GM06990 (cell line): ENCODE measurements at regions not wholly inside any gene's neighbourhood (a gene's known extent, or its start where the extent isn't known, plus 50 kb on each side); places are given as distances from the start of the nearest gene placed in this dataset.

Experiments used
- DNase-seq: peaks from one replicate; pipeline ENCODE4 v3.0.0-alpha.2; 2011; ENCODE audit not compliant: insufficient read length; ENCODE audit errors: extremely low read depth
- H3K27me3 ChIP-seq: replicated peaks from 2 replicates; pipeline ENCODE4 v1.6.0; 2011; ENCODE audit warnings: low read length; ENCODE audit not compliant: control insufficient read depth, insufficient read depth
- H3K36me3 ChIP-seq: 2 replicates; pipeline ENCODE4 v1.5.1; 2011; ENCODE audit warnings: low read length; ENCODE audit not compliant: control insufficient read depth, insufficient read depth
- H3K4me3 ChIP-seq: replicated peaks from 2 replicates; pipeline ENCODE4 v1.5.1; 2011; ENCODE audit warnings: low read depth, mild to moderate bottlenecking, control low read depth, low read length
- TF ChIP-seq, protein P1 (sequence below): IDR thresholded peaks from 2 replicates; pipeline ENCODE4 v1.5.1; 2011; ENCODE audit warnings: low read length, control low read depth, mild to moderate bottlenecking, inconsistent platforms; ENCODE audit not compliant: insufficient read depth, poor library complexity, severe bottlenecking

DNA sequence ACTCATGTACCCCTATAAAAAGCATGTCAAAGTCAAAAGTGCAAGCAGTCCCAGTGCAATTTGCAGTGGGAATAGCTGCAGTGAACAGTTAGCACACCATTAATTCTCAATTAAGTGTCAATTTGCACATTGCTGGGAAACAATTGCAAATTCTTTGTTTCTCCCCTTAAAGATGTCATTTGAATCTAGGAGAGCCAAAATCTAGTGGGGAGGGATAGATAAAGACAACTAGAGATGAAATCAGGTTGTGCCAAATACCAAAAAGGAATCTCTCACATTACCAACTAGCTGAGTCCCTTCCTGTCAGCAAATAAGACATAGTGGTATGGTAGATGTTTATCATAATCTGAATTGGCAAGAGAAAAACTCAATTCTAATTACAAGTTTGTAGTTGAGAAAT is 330.7 kb downstream of the NUF2 start:
- no peak for DNase-seq
- Histone ChIP-seq H3K36me3 (no peaks in the 10 kb centered on the region), H3K4me3 (no peak overlapping the region), H3K27me3 (no peaks in the 10 kb centered on the region)
- TF ChIP-seq, protein P1, sequence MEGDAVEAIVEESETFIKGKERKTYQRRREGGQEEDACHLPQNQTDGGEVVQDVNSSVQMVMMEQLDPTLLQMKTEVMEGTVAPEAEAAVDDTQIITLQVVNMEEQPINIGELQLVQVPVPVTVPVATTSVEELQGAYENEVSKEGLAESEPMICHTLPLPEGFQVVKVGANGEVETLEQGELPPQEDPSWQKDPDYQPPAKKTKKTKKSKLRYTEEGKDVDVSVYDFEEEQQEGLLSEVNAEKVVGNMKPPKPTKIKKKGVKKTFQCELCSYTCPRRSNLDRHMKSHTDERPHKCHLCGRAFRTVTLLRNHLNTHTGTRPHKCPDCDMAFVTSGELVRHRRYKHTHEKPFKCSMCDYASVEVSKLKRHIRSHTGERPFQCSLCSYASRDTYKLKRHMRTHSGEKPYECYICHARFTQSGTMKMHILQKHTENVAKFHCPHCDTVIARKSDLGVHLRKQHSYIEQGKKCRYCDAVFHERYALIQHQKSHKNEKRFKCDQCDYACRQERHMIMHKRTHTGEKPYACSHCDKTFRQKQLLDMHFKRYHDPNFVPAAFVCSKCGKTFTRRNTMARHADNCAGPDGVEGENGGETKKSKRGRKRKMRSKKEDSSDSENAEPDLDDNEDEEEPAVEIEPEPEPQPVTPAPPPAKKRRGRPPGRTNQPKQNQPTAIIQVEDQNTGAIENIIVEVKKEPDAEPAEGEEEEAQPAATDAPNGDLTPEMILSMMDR, result no peak

DNA sequence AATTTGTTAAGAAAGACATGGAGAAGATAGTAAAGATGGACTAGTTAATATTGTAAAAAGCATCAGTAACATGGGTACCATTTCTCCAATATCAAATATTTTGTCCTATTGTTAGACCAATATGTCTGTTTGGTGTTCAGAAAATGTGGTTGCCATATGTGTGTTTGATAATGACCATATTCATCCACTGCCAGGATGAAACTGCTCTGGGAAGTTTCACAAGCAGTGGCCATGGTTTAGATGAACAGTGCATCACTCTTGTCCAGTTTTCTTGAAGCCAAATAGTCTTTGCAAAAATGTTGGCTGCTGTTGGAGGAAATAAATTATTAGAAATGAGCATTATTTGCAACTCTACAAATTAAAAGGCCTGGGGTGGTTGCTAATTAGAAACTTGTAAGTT is 333.8 kb downstream of the NUF2 start:
- Histone ChIP-seq H3K36me3 (no peaks in the 10 kb centered on the region), H3K27me3 (no peaks in the 10 kb centered on the region), H3K4me3 (no peak overlapping the region)
- no peak for DNase-seq
- TF ChIP-seq, protein P1, result no peak

DNA sequence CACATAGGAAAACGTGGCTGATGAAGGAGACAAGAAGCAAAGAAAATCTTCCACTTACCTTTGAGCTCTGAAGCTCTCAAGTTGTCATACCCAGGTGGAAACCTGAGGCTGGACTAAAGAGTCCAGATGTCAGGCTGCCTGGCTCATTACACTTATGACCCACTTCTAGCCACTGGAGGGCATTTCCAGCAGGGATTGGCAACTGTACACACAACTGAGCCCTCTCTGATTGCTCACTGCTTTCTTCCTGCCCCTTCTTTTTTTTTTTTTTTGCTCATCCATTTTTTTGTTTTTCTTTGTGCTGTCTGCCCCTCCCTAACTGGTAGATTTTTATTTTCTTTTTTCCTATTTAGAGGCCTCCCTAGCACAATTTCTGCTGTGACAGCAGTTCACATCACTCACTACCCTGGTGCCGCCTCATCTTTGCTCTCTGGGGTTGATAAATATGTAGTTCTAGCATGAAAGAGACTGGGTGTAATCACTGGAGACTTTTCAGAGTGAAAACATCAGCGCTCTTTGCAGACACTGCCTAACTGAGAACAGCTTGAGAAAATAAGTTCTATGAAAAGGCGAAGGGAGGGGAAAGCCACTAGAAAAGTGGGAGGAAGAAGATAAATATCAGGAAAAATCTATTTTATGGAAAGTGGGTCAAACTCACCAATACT is 334.5 kb downstream of the NUF2 start:
- Histone ChIP-seq H3K36me3 (no peaks in the 10 kb centered on the region), H3K27me3 (no peaks in the 10 kb centered on the region), H3K4me3 (no peak overlapping the region)
- DNase-seq, result no peak
- TF ChIP-seq, protein P1, result no peak

DNA sequence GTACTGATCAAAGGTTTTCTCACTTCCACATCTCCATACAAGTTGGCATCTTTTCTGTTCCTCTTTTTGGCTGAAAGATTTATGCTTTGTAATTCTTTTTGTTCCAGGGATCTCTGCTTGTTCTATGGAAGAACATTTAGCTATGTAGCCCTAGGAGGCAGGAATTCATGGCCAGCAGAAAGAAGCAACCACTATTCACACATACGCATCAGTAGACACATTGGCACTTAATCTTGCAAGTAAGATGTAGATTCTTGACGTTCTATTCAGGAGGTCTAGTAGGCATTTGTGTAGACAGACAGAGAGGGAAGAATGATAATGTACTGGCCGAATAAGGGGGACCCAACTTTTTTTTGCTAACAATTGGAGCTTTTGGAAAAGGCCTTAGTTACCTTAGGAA is 336.0 kb downstream of the NUF2 start:
- DNase-seq, result no peak
- Histone ChIP-seq H3K27me3 (no peaks in the 10 kb centered on the region), H3K4me3 (no peak overlapping the region), H3K36me3 (no peaks in the 10 kb centered on the region)
- TF ChIP-seq, protein P1, result no peak

DNA sequence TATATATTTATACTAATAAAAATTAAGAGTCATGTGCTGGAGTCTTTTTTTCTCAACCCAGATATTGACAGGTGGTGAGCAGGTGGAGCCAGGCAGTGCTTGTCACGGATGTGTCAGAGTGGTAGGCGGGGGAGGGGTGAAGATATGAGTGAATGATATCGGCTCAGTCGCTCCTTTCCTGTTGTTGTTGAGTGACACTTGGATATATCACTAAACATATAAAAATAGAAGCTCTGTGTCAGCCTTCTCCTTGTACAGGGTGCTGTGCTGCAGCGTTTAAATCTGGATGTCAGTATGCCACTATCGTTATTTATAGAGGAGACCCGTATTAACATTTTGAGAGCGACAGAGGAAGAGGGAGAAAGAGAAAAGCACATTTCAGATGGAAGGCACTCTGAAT is 339.6 kb downstream of the NUF2 start:
- H3K27me3 ChIP-seq, result no peaks in the 10 kb centered on the region
- no peak for DNase-seq
- no peak overlapping the region for H3K4me3 ChIP-seq
- H3K36me3 ChIP-seq, result no peaks in the 10 kb centered on the region
- TF ChIP-seq, protein P1, result no peak
